Gastrocnemius medialis (tissue), 4 donors: ENCODE measurements at regions not wholly inside any gene's neighbourhood (a gene's known extent, or its start where the extent isn't known, plus 50 kb on each side); places are given as distances from the start of the nearest gene placed in this dataset.

ENCODE experiments used
- CTCF ChIP-seq, 5 experiments: fragments of 450-650 bp in 3 of 5; fragments of 200-600 bp in 2 of 5; sonication (generic) in 2 of 5; IDR thresholded peaks in 4 of 5; conservative IDR thresholded peaks in 1 of 5; 1 replicate in 4 of 5; 2 replicates in 1 of 5; pipeline ENCODE4 v1.5.1; 2016 to 2019; ENCODE audit warnings: antibody characterized with exemption in 5 of 5, mild to moderate bottlenecking in 3 of 5, moderate library complexity in 3 of 5
- POLR2A ChIP-seq, 2 donors: fragments of 450-650 bp; IDR thresholded peaks; one replicate each; pipeline ENCODE4 v1.6.1; 2017; ENCODE audit warnings: antibody characterized with exemption in 2 of 2, mild to moderate bottlenecking in 2 of 2, moderate library complexity in 2 of 2

DNA sequence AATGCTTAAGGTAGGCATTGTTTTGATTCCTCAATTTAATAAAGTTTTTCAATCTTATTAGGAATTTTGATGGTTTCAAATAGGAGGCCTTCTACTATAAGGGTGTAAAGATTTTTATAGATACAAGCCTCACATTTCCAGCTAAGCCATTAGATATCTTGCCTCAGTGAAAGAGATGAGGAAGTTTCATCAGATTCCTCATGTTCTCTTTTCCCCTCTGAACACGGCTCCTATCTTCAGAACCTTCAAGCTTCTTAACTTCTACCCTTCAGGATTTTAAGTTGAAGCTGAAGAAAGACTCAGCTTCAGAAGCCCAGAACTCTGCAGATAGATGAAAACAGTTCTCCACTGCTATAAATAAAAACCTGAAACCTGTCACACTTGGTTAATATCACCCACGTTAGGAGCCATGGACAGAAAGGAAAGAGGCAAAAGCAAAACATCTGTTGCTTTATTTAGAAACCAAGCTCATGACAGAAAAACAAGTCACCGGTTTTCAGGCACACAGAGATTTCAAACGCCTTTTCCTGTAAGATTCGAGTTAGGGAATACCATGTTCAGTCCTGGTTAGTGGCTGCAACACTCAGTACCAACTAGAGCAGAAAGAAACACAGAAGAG is 82.2 kb upstream of the GOLGA8B start:
- TF ChIP-seq CTCF (IDR thresholded peaks at IDR 0.05 in 4 of 5, conservative IDR thresholded peaks at IDR 0.05 in 1 of 5) (no peak), POLR2A (IDR thresholded peaks at IDR 0.05) (no peak)
